ENCODE measurements at regions not wholly inside any gene's neighbourhood (a gene's known extent, or its start where the extent isn't known, plus 50 kb on each side); places are given as distances from the start of the nearest gene placed in this dataset.

DNA sequence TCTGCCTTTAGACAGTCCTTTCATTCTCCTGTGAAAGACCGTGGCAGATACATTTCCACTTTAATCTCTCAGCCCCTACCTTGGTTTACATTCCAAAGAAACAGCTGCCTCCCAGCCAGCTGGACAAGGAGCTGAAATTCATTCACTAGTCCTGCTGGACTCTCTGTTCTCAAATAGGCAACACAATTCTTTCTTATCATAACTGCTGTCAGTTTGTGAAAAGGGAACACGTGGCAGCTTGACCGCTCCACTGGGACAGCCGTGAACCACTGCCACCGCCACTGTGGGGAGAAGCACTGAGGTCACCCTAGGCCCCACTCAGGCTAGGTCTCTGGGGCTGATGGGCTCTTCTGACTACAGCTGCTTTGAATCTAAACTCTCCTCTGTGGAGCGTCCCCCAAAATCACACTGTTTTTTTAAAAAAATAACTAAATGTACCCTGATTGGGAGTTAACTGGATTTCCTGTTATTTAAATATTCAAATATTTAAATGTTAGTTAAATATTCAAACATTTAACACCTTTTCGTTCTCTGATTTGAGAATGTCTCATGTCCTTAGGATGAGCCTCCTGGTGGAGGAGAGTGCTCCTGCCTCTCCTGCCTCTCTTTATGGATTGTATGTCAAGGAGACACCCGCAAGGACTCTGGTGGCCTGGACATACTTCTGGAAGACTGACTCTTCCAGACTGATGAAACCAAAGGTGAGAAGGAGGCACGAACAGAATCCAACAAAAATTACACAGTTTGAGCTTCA lies 120.1 kb downstream of the BOD1 start:
- H3K27ac ChIP-seq = no peak overlapping the region
- H3K36me3 ChIP-seq (ENCODE audit: control insufficient read depth, insufficient read depth, low read length) = no peaks in the 10 kb centered on the region
- no peak overlapping the region for H2AFZ ChIP-seq
- no peak overlapping the region for H3K9ac ChIP-seq
- no peak overlapping the region for H3K4me2 ChIP-seq (ENCODE audit: low read length)
- no peaks in the 10 kb centered on the region for H3K79me2 ChIP-seq
- no peaks in the 10 kb centered on the region for H3K27me3 ChIP-seq (ENCODE audit: control insufficient read depth, insufficient read depth, low read length)
- TF ChIP-seq, protein P1, sequence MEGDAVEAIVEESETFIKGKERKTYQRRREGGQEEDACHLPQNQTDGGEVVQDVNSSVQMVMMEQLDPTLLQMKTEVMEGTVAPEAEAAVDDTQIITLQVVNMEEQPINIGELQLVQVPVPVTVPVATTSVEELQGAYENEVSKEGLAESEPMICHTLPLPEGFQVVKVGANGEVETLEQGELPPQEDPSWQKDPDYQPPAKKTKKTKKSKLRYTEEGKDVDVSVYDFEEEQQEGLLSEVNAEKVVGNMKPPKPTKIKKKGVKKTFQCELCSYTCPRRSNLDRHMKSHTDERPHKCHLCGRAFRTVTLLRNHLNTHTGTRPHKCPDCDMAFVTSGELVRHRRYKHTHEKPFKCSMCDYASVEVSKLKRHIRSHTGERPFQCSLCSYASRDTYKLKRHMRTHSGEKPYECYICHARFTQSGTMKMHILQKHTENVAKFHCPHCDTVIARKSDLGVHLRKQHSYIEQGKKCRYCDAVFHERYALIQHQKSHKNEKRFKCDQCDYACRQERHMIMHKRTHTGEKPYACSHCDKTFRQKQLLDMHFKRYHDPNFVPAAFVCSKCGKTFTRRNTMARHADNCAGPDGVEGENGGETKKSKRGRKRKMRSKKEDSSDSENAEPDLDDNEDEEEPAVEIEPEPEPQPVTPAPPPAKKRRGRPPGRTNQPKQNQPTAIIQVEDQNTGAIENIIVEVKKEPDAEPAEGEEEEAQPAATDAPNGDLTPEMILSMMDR (IDR thresholded peaks at IDR 0.05) = no peak
- no peak overlapping the region for H3K4me3 ChIP-seq (ENCODE audit: low read depth, low read length)
- no peaks in the 10 kb centered on the region for H3K9me3 ChIP-seq (ENCODE audit: control insufficient read depth, low read length)
- no peaks in the 10 kb centered on the region for H3K4me1 ChIP-seq

DNA sequence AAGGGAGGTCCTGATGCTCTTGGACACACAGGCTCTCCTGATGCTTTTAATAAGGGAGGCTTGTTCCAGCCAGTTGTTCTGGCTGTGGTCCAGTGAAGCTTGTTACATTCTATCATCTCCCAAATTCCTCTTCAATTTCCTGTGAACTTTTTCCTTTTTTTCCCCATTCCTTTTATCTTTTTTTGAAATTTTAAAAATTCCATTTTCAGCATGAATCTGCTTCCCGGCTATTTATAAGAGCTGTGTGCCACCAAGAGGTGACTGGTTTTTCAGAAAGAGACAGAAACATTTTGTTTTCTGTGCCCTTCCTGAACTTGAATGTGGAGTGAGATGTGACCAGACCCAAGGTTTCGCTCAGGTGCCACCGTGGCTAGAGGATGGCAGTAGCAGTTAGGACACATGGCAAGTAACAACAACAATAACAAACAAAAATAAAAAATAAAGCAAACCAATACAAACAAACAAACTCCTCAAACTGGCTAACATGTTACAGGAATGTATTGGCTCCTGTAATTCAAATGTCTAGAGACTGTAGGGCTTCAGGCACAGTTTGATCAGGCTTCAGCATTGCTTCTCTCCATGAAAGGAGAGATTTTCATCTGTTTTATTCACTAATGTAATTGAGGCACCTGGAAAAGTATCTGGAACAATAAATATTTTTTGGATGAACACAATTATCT lies 121.1 kb downstream of the BOD1 start:
- Histone ChIP-seq H3K4me3 (ENCODE audit: low read depth, low read length) (no peak overlapping the region), H3K36me3 (ENCODE audit: control insufficient read depth, insufficient read depth, low read length) (no peaks in the 10 kb centered on the region), H3K79me2 (no peaks in the 10 kb centered on the region), H3K9me3 (ENCODE audit: control insufficient read depth, low read length) (no peaks in the 10 kb centered on the region), H3K27ac (no peak overlapping the region), H3K27me3 (ENCODE audit: control insufficient read depth, insufficient read depth, low read length) (no peaks in the 10 kb centered on the region), H2AFZ (no peak overlapping the region), H3K9ac (no peak overlapping the region), H3K4me2 (ENCODE audit: low read length) (no peak overlapping the region), H3K4me1 (no peaks in the 10 kb centered on the region)
- TF ChIP-seq, protein P1 (IDR thresholded peaks at IDR 0.05) = no peak

DNA sequence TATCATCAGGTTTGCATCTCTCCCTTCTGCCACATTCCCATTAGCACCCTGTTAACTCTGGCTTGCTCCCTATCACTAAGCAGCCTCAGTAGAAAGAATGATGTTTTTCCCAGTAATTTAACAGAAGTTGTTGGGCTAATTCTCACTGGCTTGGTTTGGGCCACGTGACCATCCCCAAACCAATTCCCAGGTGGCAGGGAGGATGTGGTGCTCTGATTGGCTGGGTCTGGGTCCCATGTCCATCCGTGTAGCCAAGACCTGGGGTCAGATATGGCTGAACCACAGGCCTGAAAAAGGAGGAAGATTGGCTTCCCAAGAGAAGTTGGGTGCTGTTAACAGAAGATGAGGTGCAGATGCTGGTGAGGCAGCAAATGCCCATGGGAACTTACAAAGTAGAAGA lies 122.0 kb downstream of the BOD1 start:
- H2AFZ ChIP-seq = no peak overlapping the region
- H3K36me3 ChIP-seq (ENCODE audit: control insufficient read depth, insufficient read depth, low read length) = no peaks in the 10 kb centered on the region
- no peaks in the 10 kb centered on the region for H3K9me3 ChIP-seq (ENCODE audit: control insufficient read depth, low read length)
- no peaks in the 10 kb centered on the region for H3K4me1 ChIP-seq
- H3K79me2 ChIP-seq = no peaks in the 10 kb centered on the region
- H3K9ac ChIP-seq = no peak overlapping the region
- no peak overlapping the region for H3K27ac ChIP-seq
- no peak overlapping the region for H3K4me3 ChIP-seq (ENCODE audit: low read depth, low read length)
- H3K4me2 ChIP-seq (ENCODE audit: low read length) = no peak overlapping the region
- TF ChIP-seq, protein P1 (IDR thresholded peaks at IDR 0.05) = no peak
- H3K27me3 ChIP-seq (ENCODE audit: control insufficient read depth, insufficient read depth, low read length) = no peaks in the 10 kb centered on the region

DNA sequence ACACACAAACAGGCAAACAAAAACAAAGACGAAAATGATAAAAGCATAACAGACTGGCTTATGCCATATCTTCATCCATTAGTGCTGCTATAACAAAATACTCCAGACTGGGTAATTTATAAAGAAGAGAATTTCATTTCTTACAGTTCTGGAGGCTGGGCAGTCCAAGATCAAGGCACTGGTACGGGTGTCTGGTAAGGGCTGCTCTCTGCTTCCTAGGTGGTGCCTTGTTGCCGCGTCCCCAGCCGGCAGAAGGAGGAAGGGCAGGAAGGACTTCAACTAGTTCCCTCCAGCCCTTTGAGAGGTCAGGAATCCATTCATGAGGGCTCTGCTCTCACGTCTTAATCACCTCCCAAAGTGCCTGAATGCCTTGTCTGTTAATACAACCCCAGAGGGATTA lies 122.6 kb downstream of the BOD1 start:
- no peaks in the 10 kb centered on the region for H3K4me1 ChIP-seq

More for the DNA sequence above, 122.6 kb downstream of the BOD1 start:
- H3K27ac ChIP-seq = no peak overlapping the region
- no peak overlapping the region for H3K4me3 ChIP-seq (ENCODE audit: low read depth, low read length)
- no peaks in the 10 kb centered on the region for H3K27me3 ChIP-seq (ENCODE audit: control insufficient read depth, insufficient read depth, low read length)
- H3K79me2 ChIP-seq = no peaks in the 10 kb centered on the region
- no peak overlapping the region for H3K4me2 ChIP-seq (ENCODE audit: low read length)
- TF ChIP-seq, protein P1 (IDR thresholded peaks at IDR 0.05) = no peak
- no peak overlapping the region for H2AFZ ChIP-seq
- H3K36me3 ChIP-seq (ENCODE audit: control insufficient read depth, insufficient read depth, low read length) = no peaks in the 10 kb centered on the region
- H3K9me3 ChIP-seq (ENCODE audit: control insufficient read depth, low read length) = no peaks in the 10 kb centered on the region
- H3K9ac ChIP-seq = no peak overlapping the region
